ENCODE measurements at regions not wholly inside any gene's neighbourhood (a gene's known extent, or its start where the extent isn't known, plus 50 kb on each side); places are given as distances from the start of the nearest gene placed in this dataset.

DNA sequence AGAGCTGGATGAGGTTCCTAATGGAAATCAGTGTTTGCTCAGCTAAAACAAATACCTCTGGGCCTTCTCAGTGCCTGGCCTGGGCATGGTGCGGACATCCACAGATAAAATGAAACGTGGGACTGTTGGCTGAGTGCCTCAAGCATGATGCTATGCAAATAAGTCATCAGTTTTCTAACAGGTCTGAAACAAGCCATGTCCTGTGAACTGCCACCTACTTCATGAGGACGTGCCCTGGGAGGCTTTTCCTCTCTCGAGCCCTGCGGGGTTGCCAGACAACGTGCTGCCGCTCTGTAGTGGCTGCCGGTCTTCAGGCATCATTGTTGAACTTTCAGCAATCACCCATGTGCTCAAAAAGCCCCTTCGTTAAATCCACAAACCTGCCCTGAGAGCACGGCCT is 240.4 kb upstream of the IRX2 start:
- DNase-seq (ENCODE audit: low read depth) = no peak

DNA sequence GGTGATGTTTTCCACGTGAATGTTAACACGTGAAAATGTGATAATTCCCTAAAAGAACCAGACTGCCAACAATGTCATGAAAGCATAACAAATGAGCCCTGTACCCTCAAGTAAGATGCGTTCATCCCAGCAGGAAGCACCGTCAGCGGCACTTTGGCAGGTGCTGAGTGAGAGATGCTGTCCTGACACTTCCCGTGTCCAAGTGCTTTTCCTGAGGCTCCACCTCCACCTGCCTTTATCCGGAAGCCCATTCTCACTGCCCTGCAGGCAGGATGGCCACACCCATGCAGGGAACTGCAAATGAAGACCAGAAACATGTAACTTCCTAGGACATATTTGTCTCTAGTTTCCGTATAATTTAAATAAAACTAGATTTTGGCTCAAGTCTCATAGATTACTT is 238.0 kb upstream of the IRX2 start:
- no peak for DNase-seq (ENCODE audit: low read depth)

DNA sequence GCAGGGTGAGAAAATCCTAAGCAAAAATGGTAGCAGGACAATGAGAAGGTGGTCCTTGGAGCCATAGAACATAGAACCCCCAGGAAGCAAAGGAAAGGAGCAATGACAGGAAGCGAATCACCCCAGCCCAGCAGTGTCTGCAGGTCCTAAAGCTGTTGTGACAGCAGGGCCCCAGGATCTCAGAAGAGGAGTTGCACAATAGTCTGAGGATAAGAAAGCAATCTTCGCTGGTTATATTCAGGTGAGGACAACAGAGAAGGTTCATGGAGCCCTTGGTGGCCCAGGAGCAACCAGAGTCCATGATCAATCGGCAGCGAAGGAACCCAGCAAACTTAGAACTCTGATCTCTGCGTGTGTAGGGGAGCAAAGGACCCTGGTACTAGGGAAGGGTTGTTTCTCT is 234.8 kb upstream of the IRX2 start:
- DNase-seq (ENCODE audit: low read depth) = no peak

DNA sequence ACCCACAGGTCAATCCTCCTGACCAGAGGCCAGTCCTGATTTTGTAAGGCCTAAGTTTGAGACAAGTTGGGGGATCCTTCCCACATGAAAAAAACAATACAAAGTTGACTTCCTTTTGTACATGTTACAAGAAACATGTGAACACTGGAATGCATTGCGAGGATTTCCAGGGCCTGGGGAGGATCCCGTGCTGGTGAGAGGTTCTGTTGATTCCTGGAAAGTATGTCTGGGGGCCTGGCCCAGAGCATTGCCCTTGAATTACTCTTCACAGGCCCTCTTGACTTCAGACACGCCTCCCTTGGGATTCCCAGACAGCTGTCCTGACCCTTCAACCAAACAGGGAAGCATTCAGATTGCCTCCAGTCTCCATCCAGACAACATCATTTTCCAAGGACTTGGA is 234.2 kb upstream of the IRX2 start:
- DNase-seq (ENCODE audit: low read depth) = no peak

DNA sequence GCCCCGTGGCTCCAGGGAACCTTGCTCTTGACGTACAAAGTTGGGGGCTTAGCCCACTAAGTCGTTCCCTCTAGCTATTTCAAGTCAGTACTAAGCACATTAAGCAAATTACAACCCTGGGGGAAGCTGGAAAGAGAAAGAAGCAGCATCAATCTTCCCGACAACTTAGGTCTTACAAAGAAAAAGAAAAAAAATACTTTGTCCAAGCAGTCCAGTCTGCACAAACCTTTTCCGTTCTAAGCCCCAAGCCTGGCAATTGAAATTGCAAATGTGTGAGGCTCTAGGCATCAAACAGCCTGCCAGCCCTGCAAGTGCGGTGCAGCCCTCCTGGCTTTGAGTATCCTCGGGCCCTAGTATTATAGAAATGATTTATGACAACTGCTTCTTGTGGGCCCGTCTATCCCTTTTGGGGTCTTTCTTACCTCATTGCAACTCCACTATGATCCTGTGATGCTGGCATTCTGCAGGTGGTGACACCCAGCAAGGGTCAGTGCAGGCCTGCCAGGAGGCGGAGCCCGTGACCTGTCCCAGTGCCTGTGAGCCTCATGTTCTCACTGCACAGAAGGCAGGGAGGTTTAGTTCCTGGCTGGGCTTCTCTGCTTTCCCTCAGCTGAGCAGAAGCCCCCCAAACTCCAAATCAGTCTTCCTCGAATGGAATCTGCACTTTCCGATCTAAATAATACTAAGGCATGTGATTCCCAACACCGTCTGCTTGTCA is 232.3 kb upstream of the IRX2 start:
- no peak for DNase-seq (ENCODE audit: low read depth)

DNA sequence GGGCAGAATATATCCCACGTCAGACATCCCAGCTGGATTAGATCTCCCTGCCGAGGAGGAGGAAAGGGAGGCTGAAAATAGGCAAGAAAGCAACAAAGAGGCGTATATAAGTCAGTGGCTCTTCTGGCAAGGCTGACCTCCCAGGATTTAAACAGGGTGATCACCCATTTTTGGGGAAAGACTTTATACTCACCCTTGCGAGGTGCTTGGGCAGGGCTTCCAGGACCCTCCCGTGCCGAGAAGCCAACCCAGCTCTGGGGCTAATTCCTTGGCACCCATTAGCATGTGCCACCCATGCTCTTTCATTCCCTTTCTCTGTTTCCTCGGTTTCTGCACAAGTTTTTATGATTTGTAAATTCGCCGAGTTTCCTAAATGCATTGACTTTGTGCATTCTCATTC is 230.2 kb upstream of the IRX2 start:
- no peak for DNase-seq (ENCODE audit: low read depth)

DNA sequence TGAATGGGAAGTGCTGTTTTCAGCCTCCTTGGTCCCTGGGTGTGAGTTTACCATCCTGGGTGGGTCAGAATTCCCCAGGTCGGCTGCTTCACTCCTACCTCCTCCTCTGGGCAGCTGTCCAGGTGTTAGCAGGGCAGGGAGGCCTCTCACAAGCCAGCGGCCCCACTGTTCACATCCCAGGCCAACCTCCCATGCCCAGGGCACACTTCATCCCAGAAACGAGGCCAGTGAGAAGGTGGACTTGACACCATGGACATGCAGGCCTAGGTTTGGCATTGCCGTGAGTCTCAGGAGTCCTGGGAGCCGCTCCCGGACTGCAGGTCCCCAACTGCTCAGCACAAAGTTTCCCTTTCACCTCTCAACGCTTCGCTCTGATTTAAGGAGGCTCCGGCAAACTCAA is 229.6 kb upstream of the IRX2 start:
- no peak for DNase-seq (ENCODE audit: low read depth)

DNA sequence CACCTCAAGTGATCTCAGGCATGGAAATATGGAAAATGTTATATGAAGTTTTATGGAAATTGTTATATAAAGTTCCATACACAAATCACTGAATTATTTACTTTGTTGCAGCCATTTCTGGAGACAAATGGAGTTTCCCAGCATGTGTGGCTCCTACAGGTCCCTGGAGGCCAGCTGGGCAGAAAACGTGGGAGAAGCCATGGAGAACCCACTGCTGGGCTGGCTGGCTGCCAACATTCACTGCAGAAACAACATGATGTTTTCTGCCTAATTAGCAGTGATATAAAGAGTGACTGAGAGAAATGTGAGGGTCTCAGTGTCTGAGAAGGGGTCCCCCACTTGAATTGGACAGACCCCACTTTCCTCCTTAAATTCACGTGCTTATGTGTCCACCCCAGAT is 208.8 kb upstream of the IRX2 start:
- no peak for DNase-seq (ENCODE audit: low read depth)

DNA sequence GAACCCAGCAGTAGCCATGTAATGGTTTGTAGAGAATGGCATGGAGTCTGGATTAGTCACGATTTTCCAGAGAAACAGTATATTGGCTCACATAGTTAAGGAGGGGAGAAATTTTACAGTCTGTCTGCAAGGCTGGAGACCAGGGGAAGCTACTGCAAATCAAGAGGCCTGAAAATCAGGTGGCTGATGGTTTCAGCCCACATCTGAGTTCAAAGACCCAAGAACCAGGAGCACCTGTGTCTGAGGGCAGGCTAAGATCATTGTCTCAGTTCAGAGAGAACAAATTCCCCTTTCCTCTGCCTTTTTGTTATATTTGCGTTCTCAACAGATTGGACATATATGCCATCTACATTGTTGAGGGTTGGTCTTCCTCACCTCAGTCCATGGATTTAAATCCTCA is 207.5 kb upstream of the IRX2 start:
- no peak for DNase-seq (ENCODE audit: low read depth)

DNA sequence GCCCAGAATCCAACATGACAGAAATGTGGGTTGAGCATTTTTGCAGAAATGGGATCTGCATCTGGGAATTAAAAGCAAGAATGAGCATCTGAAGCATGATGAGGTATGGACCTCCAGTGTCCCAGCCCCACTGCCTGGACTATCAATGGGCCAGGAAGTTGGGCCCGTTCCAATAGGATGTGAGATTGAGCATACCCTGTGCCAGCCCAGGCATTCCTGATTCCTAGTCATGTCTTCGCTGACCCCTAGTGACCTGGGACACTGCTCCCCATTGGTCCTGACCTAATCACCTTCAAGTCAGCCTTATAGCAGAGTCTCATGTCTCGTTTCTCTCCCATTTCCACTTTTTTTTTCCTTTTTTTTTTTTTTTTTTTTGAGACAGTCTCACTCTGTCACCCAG is 197.4 kb upstream of the IRX2 start:
- no peak for DNase-seq (ENCODE audit: low read depth)

DNA sequence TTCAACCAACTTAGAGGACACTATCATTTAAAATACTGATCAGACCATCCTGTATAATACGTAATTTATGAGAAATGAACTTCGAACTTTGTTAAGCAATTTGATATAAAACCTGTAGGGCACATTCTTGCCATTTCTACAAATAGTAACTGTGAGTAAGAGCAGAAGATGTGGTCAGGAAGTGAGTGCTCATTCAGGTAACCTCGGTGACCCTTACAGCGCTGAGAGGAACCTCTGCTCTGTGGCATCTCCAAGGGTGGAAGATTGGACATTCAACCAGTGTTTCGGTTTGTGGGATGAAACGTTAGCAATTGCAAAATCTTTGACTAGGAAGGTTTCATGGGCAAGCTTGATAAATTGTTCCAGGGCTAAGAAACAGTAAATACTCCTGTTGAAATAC is 194.8 kb upstream of the IRX2 start:
- no peak for DNase-seq (ENCODE audit: low read depth)

DNA sequence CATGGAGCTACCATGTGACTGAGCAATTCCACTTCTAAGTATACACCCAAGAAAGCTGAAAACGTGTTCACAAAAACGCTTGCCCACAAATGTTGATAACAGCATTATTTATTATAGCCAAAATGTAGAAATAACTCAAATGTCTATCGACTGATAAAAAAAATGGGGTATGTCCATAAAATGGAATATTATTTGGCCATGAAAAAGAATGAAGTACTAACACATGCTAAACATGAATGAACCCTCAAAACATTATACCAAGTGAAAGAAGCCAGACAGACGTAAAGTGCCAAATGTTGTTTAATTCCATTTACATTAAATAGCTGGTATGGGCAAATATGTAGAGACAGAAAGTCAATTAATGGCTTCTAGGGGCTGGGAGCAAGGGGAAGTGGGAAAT is 184.9 kb upstream of the IRX2 start:
- no peak for DNase-seq (ENCODE audit: low read depth)

DNA sequence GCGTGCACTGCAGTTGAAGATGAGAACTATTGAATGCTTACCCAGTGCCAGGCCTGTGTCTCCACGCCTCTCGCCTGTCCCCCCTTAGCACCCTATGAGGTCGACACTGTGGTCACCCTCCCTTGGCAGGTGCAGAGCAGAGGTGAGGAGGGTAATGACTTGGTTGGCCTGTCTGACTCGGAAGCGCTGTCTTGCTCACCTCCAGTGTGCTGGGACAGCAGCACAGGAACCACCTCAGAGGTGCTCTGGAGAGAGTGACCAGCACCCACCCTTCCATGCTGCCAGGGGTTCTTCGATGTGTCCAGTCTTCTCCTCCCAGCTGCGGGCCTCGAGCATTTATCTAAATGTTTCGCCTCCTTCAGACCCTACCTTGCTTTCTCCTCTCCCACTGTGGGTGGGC is 178.3 kb upstream of the IRX2 start:
- DNase-seq (ENCODE audit: low read depth) = no peak

DNA sequence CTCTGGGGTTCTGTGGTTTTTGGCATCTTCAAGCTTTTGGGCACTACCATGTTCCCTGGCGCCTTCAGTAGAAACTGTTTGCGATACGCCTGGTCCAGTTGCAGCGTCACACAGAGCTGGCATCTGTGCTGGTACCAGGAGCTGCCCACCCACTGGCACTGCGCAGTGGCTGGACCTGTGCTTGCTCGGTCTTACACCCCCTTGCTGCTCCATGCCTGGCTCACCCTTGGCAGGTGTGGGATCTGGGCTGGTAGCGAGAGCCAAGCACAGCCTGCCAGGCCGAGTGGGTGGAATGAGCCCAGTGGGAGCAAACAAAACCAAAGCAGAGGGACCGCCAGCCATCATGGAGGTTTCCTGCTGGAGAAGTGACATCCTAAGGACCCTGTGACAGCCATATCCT is 170.2 kb upstream of the IRX2 start:
- DNase-seq (ENCODE audit: low read depth) = no peak

DNA sequence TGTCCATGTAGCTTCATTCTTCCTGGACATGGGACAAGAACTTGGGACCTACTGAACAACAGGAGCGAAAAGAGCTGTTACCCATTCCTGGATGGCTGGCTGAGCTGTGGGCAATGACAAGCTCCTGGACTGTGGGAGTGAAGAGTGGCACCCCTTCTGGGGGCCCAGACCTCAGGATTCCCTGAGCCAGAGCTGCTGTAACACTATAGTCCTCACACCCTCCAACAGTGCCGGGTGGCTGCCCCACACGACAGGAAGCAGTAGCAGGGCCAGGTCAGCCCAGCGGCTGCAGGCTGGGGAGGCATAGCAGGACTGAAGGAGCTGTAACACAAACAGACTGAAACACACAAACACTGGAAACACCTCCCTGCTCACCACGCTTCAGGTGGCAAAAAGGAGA is 169.7 kb upstream of the IRX2 start:
- DNase-seq (ENCODE audit: low read depth) = no peak

DNA sequence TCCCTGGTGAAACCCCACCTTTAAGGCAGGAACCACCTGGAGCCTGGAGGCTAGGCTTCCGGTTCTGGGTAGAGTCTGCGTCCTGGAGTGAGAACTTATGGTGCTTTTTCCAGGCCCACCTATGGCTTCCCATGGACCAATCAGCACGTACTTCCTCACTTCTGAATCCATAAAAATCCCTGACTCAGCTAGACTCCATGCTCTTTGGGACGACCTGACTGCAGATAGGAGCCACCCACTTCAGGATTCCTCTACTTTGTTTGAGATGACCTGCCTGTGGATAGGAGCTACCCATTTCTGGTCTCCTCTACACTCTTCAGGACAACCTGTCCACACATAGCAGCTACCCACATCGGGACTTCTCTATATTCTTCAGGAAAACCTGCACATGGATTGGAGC is 168.8 kb upstream of the IRX2 start:
- no peak for DNase-seq (ENCODE audit: low read depth)

DNA sequence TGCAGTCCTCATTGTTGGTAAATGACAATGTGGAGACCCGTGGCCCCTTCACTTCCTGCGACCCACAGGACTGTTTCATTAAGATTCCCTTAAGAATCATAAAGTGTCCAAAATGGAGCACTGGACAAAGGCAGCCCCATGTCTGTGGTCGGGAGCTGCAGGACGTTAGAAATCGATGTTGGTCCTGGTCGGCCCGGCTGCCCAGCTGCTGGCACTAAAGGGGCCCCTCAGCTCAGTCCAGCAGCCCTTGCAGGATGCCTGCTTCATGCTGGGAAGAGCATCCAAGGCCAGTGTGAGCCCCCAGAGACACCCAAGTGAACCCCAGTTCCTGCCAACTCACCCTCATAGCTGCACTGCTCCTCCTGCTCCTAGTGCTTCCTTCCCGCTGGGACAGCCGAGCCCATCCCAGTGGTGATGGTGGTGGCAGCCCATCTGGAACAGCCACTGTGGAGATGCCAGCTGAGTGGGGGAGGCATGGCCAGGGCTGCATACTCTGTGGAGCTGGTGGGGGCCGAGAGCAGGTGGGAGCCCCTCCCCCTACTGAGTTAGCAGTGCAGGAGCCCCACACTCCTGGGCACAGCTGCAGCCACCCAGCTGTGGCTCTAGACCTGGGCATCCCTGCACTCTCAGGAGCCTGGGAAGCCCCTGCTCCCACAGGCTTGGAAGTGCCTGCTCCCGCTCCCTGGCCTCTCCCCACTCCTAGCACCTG is 168.0 kb upstream of the IRX2 start:
- DNase-seq (ENCODE audit: low read depth) = no peak

DNA sequence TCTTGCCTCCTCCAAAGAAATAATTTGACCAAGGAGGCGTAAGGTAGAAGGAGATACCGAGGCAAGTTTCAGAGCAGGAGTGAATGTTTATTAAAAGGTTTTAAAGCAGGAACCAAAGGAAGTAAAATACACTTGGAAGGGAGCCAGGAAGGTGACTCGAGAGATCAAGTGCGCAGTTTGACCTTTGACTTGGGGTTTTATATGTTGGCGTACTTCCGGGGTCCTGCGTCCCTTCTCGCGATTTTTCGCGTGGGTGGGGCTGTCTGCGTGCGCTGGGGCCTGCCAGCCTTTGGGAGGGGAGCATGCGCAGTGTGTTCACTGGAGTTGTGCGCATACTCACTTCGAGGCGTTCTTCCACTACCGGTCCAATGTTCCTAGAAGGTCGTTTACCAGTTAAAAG is 166.0 kb upstream of the IRX2 start:
- DNase-seq (ENCODE audit: low read depth) = peak; percentile 67

DNA sequence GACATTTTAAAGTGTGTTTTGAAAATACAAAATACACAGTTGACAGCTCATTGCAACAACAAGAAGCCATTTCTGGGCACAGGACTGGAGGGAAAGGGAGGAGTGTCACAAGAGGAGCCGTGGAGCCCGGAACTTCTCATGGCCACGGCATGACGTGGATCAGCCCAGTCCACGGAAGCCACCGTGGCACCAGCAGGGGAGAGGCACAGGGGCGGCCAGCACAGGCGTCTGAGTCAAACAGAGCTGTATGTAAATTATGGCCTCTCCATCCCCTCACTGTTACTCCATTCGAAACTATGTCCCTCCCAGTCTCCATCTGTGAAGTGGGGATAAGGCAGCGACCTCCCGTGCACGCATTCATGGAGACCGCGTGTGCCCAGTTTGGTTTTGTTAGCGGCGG is 165.6 kb upstream of the IRX2 start:
- no peak for DNase-seq (ENCODE audit: low read depth)

DNA sequence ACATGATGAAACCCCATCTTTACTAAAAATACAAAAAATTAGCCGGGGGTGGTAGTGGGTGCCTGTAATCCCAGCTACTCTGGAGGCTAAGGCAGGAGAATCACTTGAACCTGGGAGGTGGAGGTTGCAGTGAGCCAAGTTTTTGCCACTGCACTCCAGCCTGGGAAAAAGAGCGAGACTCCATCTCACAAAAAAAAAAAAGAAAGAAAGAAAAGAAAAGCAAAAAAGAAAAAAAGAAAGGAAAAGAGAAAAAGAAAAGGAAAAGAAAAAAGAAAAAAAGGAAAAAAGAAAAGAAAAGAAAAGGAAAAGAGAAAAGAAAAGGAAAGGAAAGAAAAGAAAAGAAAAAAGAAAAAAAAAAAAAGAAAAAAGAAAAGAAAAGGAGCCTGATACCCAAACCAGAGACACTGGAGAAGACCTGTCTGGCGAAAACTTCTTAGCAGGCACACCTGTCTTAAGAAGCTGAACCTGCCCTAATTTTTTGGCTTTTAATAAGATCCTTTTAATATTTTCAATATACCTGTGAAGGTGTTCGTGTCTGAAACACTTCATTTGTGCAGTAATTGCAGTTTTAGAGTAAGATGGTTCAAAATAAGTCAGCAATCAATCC is 164.7 kb upstream of the IRX2 start:
- no peak for DNase-seq (ENCODE audit: low read depth)

DNA sequence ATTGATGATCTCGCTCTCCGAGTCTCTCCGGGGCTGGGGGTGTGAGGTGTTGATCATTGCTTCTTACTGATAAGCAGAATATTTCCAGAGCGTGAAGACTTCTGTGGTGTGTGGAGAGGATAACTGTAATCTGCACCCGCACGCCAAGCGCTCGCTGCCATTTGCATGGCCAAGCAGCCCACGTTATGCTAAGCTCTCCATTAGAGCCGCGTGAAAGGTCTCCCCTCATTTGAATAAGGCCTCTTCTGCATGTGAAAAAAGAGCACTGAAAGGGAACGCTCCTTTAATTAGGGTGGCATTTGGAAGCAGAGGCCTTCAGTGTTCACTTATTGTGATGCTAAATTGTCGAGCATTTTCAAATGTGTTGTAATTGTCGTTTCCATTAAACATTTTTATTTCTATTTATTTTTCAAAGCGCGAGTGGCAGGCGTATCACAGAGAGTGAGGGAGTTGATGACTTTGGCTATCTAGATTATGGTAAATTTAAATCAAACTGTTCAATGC is 163.6 kb upstream of the IRX2 start:
- no peak for DNase-seq (ENCODE audit: low read depth)

DNA sequence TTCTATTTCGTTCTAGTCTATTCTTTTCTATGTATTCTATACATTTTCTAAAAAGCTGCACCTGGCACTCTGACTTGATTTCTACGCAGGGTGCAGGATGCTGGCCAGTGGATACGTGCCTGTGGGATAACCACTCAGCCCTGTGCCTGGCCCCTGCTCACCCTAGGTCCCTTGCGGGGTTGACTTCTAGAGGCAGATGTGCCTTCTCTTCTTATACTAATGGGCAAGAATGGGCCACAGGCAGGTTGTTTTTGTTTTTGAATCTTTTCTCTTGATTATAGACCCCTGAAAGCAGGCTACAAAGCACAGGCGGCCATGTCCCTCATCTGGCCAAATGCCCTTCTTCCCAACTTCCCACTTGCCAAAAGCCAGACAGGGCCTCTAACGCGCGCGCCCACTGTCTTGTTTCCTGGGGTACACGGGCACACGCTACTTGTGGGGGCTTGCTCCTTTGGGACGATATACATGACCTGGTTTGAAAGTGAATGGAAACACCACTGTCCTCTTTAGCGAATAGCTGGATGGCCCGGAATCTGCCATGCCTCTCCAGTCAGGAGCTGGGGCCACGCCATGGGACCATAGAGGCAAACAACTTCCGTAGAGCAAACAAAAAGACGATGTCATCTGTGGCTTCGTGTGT is 162.7 kb upstream of the IRX2 start:
- DNase-seq (ENCODE audit: low read depth) = no peak

DNA sequence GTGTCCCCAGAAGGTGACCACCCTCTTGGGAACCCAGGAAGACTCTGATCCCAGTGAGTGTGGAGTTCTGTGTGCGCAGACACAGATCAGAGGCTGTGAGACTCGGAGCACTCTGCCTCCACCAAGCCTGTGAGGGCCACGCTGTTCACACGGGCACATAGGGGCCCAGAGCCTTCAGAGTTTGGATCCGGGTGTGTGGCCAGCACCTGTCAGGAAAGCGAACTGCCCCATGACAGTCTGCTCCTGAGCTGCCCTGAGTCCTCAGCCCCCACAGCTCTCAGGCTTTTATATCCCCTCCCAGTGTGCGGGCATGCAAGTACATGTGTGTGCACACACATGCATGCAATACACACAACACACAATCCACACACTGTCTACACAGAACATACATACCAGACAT is 161.8 kb upstream of the IRX2 start:
- no peak for DNase-seq (ENCODE audit: low read depth)
